ENCODE measurements at regions not wholly inside any gene's neighbourhood (a gene's known extent, or its start where the extent isn't known, plus 50 kb on each side); places are given as distances from the start of the nearest gene placed in this dataset.
A peak's percentile ranks its signal among the peaks of the same experiment; 100 is the strongest.

DNA sequence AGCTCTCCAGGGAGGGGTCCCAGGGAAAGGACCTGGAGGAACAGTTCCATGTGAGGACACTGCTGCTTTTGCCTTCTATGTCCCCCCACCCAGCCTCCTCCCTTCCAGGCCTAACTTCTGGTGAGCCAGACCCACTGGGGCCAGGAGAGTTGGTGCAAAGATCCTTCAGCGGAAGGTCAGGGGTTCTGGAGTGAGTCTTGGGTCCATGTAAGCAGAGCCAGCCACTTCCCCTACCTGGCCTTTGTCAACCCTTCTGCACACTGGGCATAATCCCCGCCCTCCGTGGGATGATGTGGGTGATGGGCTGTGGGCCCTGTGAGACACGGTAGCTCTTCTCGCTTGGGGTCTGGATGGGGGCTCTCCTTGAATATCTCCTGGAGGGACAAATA lies 76.9 kb downstream of the RHOB start:
- no peak for DNase-seq

DNA sequence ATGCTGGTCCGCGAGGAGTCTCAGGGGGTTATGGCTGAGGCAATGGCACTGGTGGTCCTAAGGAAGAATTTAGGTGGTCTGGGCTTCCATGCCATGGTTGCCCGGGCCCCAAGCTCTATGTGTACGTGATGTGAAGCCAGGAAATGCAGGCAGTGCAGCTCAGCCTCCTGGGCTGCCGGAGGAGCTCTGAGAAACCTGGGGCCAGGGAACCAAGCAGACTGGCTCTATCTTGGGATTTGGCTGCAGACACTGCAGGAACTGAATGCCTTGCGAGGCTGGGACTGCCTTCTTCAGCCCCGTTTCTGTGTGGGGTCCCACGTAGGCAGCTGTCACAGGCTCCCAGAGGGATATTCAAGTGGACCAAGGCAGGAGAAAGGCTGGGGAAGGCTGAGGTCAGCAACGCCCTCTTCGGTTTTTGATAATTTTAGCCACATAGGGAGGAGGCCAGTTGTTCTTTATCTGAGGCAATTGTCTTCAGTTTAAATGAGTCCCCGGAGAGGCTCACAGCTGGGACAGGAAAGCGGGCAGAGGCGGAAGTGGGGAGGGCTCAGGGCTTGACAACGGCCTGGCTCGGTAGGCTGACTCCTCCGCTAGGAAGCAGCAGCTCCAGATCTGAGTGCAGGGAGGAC lies 77.7 kb downstream of the RHOB start:
- no peak for DNase-seq

DNA sequence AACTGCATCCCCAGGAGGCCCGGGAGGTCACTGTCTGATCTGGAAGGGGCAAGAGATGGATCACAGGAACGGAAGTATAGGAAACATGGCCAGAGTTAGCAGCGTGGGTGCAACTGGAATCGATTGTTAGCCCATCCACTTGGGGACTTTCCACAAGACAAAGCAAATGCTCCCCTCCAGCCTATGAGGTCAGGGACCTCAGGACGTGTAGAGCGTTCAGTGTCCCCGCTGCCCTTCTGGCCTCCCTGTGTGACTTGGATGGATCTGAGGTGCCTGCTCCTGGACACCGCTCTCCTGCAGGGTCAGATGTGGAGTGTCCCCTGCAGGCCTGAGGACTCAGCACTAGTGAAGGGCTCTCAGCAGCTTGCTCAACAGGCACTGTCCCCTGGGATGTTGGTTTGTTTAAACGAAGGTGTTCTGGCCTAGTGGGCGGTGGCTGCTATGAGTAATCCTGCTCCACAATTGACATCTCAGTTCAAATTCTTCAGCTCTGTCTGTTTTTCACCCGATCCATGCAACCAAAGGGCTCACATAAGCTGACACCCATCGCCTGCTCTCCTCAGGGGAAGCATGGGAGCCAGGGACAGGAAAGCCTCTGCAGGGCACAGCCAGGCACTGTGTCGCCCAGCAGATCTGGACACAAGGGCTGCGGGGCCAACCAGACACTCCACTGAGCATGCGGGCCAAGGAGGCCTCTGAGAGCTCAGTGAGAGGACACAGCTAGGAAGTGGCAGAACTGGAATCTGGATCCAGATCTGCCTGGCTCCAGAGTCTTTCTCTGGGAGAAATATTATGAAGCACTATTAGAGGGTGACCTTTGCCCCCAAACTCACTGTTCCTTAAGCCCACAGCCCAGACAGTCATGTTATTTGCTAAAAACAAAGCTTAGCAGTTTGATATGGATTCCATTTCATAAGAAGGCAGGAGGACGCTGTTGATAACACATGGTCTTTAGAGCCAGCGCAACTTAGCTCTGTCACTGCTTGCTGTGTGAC lies 78.5 kb downstream of the RHOB start:
- peak; percentile 9 for DNase-seq

DNA sequence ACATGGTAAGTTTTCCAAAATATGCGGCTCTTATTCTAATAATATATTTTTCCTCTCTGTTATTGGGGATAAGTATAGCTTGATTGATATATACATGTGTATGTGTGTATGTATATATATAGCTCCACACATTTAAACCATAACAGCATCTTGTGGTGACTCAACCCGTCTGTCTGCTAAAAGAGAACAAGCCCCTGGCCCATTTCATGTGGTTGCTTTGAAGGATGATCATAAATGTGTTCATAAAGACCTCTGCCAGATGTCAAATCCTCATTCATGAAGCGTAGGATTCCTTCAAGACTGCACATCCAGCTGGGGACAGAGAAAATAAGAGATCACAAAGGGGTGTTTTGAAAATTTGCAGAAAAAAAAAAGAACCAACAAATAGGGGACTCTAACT lies 79.3 kb downstream of the RHOB start:
- DNase-seq, result no peak

DNA sequence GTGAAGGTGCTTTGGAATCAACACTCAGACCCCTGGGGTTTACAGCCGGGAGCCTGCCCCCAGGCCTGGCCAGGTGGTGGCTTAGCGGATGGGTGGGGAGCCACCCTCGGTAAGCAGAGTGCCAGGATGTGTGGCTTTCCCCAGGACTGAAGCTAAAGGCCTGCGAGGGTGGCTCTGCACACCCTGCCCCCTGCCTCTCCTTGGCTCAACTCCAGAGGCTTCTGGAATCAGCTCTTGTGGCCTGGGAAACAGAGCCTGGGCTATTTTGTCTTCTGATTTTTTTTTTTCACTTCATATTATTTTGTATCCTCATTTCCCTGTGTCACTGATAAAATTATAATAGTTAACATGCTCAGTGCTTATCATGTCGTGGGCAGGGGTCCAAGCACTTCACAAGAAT lies 79.8 kb downstream of the RHOB start:
- DNase-seq, result no peak

DNA sequence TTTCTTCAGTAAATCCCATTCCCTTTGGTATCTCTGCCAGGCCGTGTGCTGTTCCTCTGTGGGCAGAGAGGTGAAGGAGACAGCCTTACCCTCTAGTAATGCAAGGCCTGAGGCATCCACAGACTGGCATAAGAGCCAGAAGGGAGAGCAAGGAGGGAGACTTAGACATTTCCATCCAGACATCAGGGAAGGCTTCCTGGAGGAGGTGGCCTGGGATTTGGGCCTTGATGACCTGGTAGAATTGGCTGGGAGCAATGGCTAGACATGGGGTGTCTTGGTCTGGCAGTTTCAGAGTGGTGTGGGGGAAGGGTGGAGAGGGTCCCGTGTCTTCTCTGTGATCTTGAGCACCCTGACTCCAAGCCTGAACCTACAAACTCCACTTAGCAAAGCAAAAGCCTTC lies 81.8 kb downstream of the RHOB start:
- DNase-seq, result no peak

DNA sequence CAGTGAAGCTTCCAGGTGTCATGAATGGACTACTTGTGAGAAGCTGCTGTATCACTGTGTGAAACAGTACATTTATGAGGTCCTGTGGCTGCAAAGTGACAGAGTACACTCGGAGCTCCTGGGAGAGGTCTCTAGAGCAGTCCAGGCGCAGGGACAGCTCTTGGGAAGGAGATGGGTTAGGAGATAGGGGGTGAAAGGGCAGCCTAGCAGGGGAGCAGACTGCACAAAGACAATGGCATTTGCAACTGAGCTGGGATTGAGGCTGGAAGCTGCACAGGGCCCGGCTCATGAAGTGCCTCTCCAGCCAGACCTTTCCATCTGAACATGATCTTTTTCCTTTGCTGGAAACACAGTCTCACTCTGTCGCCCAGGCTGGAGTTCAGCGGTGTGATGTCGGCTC lies 83.6 kb downstream of the RHOB start:
- DNase-seq, result no peak

DNA sequence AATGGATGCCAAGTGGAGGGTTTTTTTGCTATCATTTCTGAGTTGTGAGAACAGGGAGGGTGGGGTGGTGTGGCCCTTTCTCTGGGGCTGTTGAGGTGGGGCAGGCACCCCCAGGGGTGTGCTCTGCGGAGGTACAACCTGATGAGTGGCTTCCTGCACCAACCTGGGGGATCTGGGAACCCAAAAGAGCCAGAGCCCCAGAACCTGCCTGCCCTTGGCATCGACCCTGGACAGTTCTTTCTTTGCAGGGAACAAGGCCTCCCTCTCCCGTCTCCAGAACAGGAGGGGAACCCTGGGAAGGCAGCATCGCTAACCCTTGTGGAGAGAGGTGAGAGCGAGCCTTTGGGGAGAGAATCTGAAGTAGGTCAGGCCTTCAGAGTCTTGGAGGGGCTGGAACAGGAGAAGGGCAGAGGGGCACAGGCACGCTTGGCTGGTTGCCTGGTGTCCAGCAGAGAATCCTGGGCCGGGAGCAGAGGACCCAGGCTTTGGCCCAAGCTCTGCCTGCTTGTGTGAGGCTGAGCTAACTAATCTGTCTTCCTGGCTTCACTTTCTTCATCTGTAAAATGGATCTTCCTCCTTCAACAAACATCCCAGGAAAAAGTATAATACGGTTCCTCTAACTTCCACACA lies 84.9 kb downstream of the RHOB start:
- no peak for DNase-seq

DNA sequence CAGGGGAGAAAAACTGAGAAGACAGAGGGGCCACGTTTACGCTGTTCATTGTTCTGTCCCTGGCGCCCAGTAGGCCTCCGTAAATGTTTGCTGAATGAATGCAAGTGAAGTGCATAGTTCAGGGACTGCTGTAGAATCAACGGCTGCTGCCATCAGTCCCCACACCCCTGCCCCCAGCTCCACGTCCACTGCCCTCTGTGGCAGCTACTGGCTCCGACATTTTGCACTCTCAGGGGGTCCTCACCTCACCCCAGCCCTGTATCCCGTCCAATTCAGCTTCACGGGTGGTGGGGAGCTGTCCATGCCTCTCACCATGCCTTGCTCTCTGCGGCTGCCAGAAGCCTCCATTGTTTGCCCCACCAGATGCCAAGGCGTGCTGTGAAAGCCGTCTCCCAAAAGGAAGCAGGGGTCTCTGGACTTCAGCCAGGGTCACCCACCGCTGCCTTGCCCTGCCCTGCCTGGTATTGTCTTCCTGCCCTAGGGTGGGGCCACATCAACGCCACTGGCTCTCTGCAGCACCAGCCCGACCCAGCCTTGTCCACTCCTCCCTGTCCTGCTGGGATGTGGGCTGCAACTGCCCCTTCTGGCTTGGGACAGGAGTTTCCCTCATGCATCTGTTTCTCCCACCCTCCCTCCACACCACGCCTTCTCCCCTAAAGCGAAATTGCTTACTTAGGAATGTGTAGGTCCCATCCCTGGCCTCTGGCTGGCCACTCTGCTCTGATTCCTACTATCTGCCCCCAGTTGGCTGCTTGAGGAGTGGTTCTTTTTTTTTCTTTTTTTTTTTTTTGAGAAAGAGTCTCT lies 86.0 kb downstream of the RHOB start:
- no peak for DNase-seq

DNA sequence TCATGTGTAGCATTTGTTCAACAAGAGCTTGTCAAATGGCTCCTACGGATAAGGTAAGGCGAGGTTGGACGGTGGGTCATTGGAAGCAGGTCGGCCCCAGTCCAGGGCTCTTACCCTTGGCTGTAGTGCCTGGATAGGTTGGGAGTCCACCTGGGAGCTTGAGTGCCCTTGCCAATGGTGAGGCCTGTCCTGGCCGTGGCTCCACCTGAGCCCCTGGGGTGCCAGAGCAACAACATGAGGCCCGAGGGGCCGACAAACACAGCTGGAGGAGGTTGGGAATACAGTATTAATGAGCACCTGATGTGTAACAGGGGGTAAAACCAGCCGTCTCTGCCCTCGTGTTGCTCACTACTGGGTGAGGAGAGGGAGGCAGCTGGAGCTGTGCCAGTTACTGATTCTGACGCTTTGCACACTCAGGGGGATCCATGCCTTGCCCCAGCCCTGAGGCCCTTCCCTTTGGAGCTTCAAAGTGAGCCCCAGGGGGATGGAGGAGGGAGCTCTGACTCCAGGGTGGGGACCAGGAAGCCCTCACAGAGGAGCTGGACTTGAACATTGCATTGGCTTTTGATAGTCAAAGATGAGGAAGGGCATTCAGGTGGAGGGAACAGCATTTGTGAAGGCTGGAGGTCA lies 87.2 kb downstream of the RHOB start:
- DNase-seq, result no peak

DNA sequence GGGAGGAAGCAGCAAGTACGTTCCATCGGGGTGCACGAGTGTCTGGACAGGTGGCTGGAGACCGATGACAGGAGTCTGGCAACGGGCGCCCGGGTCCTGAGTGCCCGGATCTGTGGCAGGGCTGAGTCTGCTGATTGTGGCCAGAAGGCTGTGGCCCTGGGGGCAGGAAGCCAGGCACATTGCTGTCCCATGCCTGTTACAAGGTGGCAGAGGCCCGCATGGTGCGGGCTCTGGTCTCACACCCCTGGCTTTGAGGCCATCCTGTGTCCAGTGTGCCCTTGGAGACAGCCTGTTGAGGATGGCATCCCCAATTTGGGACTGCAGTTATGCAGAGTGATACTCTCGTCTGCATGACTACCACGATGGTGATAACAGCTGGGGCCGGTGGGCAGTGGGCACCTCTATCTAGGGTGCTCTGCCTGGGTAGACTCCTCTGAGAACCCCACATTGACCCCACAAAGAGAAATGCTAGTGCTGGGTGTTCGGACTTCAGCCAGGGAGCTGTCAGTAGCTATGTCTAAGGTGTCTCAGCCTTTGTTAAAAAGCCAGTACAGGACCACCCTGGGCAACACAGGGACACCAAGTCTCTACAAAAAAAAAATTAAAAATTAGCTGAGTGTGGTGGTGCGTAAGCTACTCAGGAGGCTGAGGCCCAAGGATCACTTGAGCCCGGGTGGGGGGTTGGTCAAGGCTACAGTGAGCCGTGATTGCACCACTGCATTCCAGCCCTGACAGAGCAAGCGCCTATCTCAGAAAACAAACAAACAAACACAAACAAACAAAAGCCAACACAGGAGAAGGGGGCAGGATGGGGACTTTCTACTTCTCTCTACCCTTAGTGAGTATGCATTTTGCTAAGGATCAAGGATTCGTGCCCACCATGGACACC lies 88.3 kb downstream of the RHOB start:
- no peak for DNase-seq

DNA sequence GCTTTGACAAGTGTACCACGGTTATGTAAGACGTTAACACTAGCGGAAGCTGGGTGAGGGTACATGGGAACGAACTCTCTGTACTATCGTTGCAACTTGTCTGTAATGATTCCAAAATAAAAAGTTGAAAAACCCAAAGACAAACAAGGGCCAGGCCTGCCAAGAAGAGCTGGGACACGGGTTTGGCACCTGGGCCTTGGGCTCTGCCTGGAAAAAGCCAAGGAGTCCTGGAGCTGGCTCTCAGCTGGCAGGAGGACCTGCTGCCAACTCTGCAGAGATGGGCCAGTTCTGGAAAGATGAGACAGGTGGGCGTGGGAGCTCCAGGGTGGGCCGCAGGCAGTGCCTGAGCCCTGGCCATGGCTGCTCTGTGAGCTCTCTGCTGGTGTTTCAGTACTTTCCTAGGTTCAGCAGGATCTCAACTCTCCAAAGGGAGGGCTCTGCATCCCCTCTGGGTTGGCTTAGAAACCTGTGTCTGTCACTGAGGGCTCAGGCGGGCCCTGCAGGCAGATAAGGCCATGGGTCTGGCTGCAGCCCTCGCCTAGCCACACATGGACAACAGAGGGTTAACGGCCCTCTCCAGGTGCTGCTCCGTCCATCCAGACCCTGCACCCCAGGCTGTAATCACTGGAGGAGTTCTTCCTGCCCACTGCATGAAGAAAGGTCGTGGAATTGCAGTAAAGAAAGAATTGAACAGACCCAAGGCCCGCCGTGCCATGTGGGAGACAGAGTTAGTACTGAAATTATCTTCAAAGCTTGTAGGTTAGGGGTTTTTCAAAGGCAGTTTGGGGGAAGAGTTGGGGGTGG lies 89.9 kb downstream of the RHOB start:
- DNase-seq, result no peak

DNA sequence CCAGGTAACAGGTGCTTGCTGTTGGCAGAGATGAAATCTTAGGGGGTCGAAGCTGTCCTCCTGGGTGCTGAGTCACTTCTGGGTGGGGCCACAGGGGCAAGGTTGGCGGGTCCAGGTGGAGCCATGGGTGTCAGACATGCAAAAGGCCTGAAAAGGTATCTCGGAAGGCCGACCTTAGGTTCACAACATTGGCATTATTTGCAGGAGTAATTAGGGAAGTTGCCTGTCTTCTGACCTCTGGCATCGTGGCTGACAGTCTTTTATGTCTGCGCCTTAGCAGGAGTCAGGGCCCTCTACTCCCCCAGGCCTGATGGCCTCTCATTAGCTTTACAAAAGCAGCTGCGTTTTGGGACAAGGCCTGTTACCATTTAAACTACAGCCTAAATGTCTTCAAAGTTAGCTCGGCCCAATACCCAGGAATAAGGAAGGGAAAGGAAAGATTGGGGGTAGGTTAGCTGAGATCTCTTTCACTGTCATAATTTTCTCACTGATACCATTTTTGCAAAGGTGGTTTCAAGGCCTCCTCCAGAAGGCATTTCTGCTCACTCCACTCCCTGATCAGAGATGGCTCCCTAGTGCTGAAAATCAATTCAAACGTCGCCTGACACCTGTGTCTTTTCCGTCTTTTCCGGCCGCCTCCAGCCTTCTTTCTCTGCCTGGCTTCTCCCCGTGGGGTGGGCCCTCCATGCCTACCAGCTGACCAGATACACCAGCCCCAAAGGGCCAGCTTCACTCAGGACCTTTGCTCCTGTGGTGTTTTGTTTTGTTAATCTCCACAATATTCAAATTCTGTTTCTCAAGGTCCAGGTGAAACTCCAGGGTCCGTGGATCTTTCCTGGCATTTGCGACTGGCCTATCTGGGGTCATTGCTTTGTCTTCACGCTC lies 90.8 kb downstream of the RHOB start:
- no peak for DNase-seq

DNA sequence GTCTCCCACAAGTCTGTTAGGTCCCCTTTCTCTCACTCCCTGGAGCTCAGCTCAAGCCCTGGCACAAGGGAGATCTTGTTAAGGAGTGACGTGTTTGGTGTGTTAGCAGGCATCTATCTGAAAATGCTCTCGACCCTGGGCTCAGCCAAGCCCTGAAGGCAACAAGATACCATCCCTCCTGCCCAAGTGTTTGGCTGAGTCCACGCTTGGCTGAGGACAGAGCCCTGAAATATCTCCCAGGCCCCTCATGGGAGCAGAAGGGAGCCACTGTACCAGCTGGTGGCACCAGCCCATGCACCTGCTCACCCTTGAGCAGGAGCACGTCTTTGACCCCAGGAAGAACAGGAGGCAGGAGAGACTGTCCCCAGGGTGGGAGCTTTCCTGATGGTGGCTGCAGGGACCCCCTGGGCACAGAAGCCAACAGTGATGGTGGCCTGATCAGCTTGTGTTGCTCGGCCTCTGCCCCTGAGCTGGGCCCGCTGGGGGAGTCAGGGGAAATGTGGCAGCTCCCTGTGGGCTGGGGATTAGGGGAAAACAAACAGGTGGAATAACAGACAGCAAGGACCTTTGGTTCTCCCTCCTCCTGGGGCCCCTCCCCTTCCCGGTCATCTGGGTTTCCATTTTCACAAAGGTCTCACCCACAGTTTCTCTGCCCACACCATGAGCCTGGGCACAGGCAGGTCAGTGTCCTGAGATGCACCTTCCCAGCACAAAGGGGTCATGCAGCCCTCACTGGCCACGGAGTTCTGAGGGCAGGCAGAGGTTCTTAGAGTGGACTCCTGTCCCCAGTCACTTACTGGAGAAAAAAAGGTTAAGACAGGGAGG lies 91.6 kb downstream of the RHOB start:
- no peak for DNase-seq

DNA sequence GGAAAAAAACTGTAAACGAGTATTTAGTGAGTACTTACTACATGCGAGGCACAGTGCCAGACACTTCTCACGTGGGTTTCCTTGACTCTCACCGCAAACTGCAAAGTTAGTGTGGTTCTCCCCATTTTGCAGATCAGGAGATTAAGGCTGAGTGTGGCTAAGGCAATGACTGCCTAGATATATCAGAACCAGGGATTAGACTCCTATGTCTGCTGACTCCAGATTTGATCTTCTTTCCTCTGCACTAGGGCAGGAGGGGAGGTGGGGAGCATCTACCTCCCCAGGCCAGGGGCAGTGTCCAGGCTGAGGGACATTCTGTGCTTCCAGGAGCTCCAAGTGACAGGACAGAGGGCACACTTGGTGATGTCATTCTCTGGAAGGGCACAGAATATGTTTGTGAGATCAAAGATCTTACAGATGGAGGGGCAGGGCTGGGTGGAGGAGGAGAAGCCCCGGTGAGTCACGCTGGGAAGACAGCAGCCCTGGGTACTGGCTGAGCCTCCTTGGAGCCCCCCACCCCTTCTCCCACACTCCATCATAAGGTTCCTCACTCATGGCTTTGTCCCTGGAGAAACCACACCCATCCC lies 92.4 kb downstream of the RHOB start:
- DNase-seq, result no peak

DNA sequence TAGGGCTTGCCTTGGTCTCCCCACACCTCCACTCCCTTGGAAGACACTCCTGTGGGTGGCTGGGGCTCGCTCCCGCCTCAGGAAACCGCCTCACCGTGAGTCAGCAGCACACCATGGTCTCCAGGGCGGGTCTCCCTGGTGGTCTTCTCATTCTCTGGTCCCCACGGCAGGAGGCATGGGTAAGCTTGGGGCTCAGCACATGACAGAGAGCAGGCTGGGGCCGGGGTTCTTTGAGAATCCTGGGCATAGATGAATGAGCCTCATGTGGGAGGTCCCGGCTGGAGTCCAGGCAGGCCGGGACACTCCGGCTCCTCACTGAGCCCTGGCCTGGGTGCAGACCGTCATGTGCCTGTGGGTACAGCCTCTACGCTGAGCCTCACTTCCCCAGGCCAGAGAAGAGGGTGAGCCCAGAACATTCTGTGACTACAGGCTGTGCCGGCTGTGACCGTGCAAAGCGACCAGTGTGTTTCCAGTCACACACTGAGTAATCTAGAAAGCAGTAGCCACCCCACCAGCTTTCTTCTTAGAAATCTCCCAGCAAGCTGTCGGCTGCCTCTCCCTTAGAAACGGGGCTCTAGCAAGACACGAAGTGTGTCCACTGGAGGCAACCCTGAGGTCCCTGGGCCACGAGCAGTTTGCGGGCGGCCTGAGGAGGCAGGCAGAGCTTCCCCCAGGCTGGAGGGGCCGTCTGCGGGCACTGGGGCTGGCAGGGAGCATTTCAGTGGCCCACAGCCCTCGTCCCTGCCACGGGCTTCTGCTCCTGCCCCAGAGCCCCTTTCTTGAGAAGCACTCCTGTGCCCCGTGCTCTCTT lies 93.1 kb downstream of the RHOB start:
- no peak for DNase-seq

DNA sequence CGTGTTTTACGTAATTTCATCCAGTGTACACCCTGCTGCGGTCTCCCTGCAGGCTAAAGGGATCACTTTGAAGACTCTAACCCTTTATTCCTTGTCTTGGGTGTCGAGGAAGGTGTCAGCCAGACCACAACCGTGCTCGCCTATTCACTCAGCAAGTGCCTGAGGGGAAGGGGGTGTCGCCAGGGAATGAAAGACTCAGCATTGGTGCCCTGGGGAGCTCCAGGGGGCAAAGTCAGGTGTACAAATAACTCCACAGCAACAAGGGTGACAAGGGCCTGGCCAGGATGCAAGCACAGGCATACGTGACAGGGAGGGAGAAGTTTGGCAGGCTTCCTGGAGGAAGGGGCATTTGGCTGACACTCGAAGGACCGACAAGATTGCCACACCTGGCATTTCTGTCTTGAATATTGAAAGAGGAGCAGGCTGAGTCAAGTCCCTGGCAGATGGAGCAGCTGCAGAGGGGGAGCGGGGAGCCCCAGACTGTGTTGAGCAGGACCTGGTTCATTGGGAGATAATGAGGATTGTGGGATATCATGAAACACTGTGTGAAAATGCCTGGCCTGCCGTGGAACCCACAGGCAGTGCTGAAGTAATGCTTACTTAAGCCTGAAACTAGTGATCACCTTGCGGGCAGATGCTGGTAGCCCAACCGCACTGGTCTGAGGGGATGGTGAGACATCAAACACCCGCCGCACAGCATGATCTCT lies 93.9 kb downstream of the RHOB start:
- DNase-seq, result no peak
